Progenitor cell of endocrine pancreas (in vitro differentiated cells): ENCODE measurements at regions not wholly inside any gene's neighbourhood (a gene's known extent, or its start where the extent isn't known, plus 50 kb on each side); places are given as distances from the start of the nearest gene placed in this dataset.

Source experiments
- DNase-seq: peaks from one replicate; pipeline ENCODE4 v3.0.0; 2021; ENCODE audit warnings: low spot score; ENCODE audit not compliant: unreplicated experiment
- H3K27ac Mint-ChIP-seq: 2 replicates; pipeline ENCODE4 v1.8.0; 2021; ENCODE audit warnings: mild to moderate bottlenecking, moderate library complexity, mixed read lengths
- H3K27me3 Mint-ChIP-seq: 2 replicates; pipeline ENCODE4 v1.8.0; 2021; ENCODE audit warnings: mixed read lengths
- H3K36me3 Mint-ChIP-seq: 2 replicates; pipeline ENCODE4 v1.8.0; 2022; ENCODE audit warnings: mixed read lengths; ENCODE audit not compliant: insufficient read depth
- H3K4me1 Mint-ChIP-seq: 2 replicates; pipeline ENCODE4 v1.8.0; 2021; ENCODE audit warnings: low read depth, mixed read lengths
- H3K4me3 Mint-ChIP-seq: 2 replicates; pipeline ENCODE4 v1.8.0; 2021; ENCODE audit warnings: low read depth, mild to moderate bottlenecking, moderate library complexity, mixed read lengths
- H3K9me3 Mint-ChIP-seq: 2 replicates; pipeline ENCODE4 v1.8.0; 2021; ENCODE audit warnings: low read depth, mixed read lengths
- TF ChIP-seq, protein P1 (sequence below): fragments of 200-600 bp; sonication (generic); IDR thresholded peaks from one replicate; pipeline ENCODE4 v1.5.0; 2021; ENCODE audit warnings: antibody characterized with exemption, mild to moderate bottlenecking; ENCODE audit not compliant: unreplicated experiment

DNA sequence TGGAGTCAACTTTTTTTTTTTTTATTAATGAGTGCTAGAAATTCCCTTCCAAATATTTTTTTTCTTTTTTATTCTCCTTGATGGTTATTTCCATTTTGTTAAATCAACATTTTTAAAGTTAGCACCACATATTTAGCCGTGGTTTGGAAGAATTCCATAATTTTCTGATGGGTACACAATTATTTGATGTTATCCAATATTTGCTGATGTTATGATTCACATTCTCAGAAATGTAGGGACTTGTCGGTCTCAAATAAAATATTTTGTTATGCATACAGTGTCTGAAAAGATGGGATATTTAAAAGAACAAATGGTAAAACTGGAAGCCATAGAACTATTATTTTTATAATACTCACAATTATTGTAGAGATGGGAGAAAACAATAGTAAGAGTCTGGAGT lies 911.5 kb upstream of the GBE1 start:
- Mint-ChIP-seq H3K36me3 (no peaks in the 10 kb centered on the region), H3K4me3 (no peak overlapping the region), H3K4me1 (no peaks in the 10 kb centered on the region), H3K9me3 (no peaks in the 10 kb centered on the region), H3K27me3 (no peaks in the 10 kb centered on the region), H3K27ac (no peak overlapping the region)
- DNase-seq: no peak
- TF ChIP-seq, protein P1, sequence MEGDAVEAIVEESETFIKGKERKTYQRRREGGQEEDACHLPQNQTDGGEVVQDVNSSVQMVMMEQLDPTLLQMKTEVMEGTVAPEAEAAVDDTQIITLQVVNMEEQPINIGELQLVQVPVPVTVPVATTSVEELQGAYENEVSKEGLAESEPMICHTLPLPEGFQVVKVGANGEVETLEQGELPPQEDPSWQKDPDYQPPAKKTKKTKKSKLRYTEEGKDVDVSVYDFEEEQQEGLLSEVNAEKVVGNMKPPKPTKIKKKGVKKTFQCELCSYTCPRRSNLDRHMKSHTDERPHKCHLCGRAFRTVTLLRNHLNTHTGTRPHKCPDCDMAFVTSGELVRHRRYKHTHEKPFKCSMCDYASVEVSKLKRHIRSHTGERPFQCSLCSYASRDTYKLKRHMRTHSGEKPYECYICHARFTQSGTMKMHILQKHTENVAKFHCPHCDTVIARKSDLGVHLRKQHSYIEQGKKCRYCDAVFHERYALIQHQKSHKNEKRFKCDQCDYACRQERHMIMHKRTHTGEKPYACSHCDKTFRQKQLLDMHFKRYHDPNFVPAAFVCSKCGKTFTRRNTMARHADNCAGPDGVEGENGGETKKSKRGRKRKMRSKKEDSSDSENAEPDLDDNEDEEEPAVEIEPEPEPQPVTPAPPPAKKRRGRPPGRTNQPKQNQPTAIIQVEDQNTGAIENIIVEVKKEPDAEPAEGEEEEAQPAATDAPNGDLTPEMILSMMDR: no peak

DNA sequence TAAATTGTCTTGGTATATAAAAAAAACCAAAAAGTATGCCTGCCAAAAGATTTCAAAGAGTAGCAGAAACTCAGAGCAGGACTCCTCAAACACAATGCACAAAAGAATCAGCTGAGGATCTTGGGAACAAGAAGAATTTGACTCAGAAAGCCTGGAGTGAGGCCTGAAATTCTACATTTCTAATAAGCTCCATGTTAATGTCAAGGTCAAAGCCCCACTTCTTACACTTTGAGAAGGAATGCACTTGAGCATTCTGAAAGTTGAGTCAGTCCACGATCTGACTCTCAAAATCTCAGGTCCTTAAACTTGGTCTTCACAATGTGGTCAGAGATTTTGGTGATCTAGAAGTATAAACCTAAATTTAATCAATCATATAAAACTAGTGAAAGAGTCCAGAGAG lies 910.0 kb upstream of the GBE1 start:
- TF ChIP-seq, protein P1: no peak
- Mint-ChIP-seq H3K36me3 (no peaks in the 10 kb centered on the region), H3K4me1 (no peaks in the 10 kb centered on the region), H3K4me3 (no peak overlapping the region), H3K27ac (no peak overlapping the region), H3K27me3 (no peaks in the 10 kb centered on the region), H3K9me3 (no peaks in the 10 kb centered on the region)
- no peak for DNase-seq

DNA sequence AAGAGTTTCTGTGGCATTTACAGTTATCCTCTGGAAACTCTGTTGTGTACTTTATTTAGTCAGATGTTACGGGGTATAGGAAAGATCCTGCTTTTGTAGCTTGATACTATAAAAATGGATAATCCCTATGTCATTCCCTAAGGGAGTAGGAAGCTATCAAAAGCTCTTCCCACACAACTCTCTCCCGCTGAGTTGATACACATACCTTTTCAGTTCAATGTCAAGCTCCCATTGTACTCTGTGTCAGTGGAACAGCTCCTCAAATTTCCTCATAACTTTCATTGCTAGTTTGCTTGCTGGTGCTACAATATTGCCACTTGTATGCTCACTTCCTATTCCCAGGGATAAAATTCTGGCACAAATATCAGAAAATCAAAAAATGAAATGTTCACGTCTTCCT lies 893.3 kb upstream of the GBE1 start:
- H3K4me1 Mint-ChIP-seq: peaks cover 4% of the 10 kb centered on the region
- TF ChIP-seq, protein P1: no peak
- H3K27ac Mint-ChIP-seq: no peak overlapping the region
- no peak overlapping the region for H3K4me3 Mint-ChIP-seq
- DNase-seq: no peak
- H3K9me3 Mint-ChIP-seq: peaks cover under 1% of the 10 kb centered on the region
- H3K36me3 Mint-ChIP-seq: no peaks in the 10 kb centered on the region
- H3K27me3 Mint-ChIP-seq: no peaks in the 10 kb centered on the region

DNA sequence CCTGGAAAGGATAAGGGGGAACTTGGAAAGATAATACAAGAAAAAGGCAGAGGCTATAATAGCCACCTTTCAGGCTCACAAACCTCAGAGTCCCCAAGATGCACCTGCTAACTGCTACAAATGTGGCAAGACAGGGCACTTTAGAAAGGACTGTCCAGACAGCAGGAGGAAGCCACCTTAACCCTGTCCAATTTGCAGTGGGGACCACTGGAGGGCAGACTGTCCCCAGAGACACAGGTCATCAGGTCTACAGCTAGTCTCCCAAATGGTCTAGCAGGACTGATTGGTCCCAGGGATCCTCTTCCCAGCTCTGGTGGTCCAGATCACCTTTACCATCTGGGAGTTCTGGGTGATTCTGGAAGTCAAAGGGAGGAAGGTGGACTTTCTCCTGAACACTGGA lies 882.5 kb upstream of the GBE1 start:
- H3K4me1 Mint-ChIP-seq: no peaks in the 10 kb centered on the region
- no peaks in the 10 kb centered on the region for H3K9me3 Mint-ChIP-seq
- DNase-seq: no peak
- no peak overlapping the region for H3K4me3 Mint-ChIP-seq
- no peak overlapping the region for H3K27ac Mint-ChIP-seq
- H3K36me3 Mint-ChIP-seq: no peaks in the 10 kb centered on the region
- no peaks in the 10 kb centered on the region for H3K27me3 Mint-ChIP-seq
- TF ChIP-seq, protein P1: peak; percentile 53

DNA sequence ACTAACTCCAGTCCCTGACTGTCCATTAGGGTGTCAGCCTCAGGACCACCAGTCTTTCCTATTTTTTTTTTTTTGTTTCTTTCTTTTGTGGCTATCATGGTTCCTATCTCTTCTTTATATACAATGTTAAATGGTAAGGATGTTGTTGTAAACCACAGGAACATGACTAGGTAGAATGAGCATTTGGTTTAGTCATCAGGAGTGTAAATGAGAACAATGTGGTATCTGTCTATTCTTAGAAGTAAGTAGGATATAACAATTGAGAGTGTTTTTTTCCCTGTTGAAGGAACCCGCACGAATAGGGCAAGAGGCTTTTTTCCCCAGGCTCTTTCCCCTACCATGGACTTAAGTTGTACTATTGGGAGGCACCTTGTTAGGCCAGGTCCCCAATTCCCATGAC lies 880.3 kb upstream of the GBE1 start:
- no peak for DNase-seq
- TF ChIP-seq, protein P1: no peak
- Mint-ChIP-seq H3K27me3 (no peaks in the 10 kb centered on the region), H3K4me3 (no peak overlapping the region), H3K36me3 (no peaks in the 10 kb centered on the region), H3K9me3 (no peaks in the 10 kb centered on the region), H3K4me1 (no peaks in the 10 kb centered on the region), H3K27ac (no peak overlapping the region)

DNA sequence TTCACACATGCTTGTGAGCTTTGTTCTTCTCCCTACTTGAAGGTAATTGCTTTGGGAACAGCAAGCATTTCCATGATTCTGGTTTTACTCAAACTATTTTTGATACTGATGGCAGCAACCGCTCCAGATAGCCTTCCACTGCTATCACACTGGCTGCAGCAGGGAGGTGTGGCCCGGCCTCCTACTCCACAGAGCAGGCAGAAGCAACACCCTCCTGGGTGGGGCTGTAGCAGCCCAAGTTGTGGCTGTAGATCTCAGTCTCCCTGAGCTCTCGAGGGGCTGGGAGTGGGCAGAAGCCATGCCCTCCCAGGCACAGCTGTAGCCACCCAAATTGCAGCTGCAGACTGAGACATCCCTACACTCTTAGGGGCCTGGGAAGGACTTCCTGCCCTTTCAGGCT lies 878.8 kb upstream of the GBE1 start:
- Mint-ChIP-seq H3K27me3 (no peaks in the 10 kb centered on the region), H3K4me3 (no peak overlapping the region), H3K27ac (no peak overlapping the region), H3K36me3 (no peaks in the 10 kb centered on the region), H3K4me1 (no peaks in the 10 kb centered on the region), H3K9me3 (no peaks in the 10 kb centered on the region)
- DNase-seq: no peak
- TF ChIP-seq, protein P1: no peak
